Sciatic nerve (tissue), 2 donors: ENCODE measurements at regions not wholly inside any gene's neighbourhood (a gene's known extent, or its start where the extent isn't known, plus 50 kb on each side); places are given as distances from the start of the nearest gene placed in this dataset.
A peak's percentile ranks its signal among the peaks of the same experiment; 100 is the strongest.
"Not testable (repeated sequence)": the region's sequence is repeated elsewhere in the genome, so short reads cannot be mapped to it uniquely, and the experiment has no call there.

Source experiments
- ATAC-seq: fragments of 200-7000 bp; cut with Tn5 transposase; one replicate; pipeline ENCODE4 v1.9.1; 2020; ENCODE audit warnings: mild to moderate bottlenecking, moderate library complexity
- DNase-seq: peaks from one replicate; pipeline ENCODE4 v3.0.0-alpha.2; 2020; ENCODE audit warnings: low spot score
- intact Hi-C: fragments of 100-400 bp; cut with DNase I; formaldehyde crosslinking; loops from one replicate; pipeline ENCODE4 v1.14.2; 2022
- donor health status: DM: no; HTN: no; CAD: no.
- donor health status: DM: no; HTN: no; CAD: no.

GRCh38 chr4:151517896-151518295 is 108.9 kb downstream of the FHIP1A start:
- no peak for DNase-seq
- intact Hi-C loops: no loop called here
- ATAC-seq: no peak

GRCh38 chr4:151518359-151518758 is 109.4 kb downstream of the FHIP1A start:
- intact Hi-C loops: no loop called here
- ATAC-seq (no peak), DNase-seq (no peak)

- ATAC-seq (no peak), DNase-seq (no peak)
- intact Hi-C loops: no loop called here
Observed at GRCh38 chr4:151519728-151520415, 110.9 kb downstream of the FHIP1A start.

GRCh38 chr4:151522866-151523519 is 114.0 kb downstream of the FHIP1A start:
- DNase-seq (no peak), ATAC-seq (no peak)
- intact Hi-C loops: no loop called here

GRCh38 chr4:151524610-151525009 is 115.6 kb downstream of the FHIP1A start:
- ATAC-seq (no peak), DNase-seq (no peak)
- intact Hi-C loops: no loop called here

- DNase-seq, ATAC-seq: not testable (repeated sequence)
Observed at GRCh38 chr4:151526489-151526888, 117.5 kb downstream of the FHIP1A start.

GRCh38 chr4:151527699-151528098 is 118.7 kb downstream of the FHIP1A start:
- ATAC-seq (no peak), DNase-seq (no peak)
- intact Hi-C loops: no loop called here

More at GRCh38 chr4:151526489-151526888, 117.5 kb downstream of the FHIP1A start:
- intact Hi-C loops: not testable (repeated sequence)

- ATAC-seq (no peak), DNase-seq (no peak)
- intact Hi-C loops: no loop called here
Observed at GRCh38 chr4:151529187-151529586, 120.2 kb downstream of the FHIP1A start.

- no peak for DNase-seq
- no peak for ATAC-seq
- intact Hi-C loops: no loop called here
Observed at GRCh38 chr4:151530230-151530629, 121.3 kb downstream of the FHIP1A start.

- intact Hi-C loops: no loop called here
- ATAC-seq (no peak), DNase-seq (no peak)
Observed at GRCh38 chr4:151530783-151531182, 121.8 kb downstream of the FHIP1A start.

GRCh38 chr4:151532001-151532708 is 123.2 kb downstream of the FHIP1A start:
- ATAC-seq: no peak

GRCh38 chr4:151534195-151534594 is 125.2 kb downstream of the FHIP1A start:
- ATAC-seq: no peak

More at GRCh38 chr4:151532001-151532708, 123.2 kb downstream of the FHIP1A start:
- intact Hi-C loops: no loop called here
- DNase-seq: no peak

GRCh38 chr4:151535366-151535765 is 126.4 kb downstream of the FHIP1A start:
- intact Hi-C loops: no loop called here
- DNase-seq (no peak), ATAC-seq (no peak)

More at GRCh38 chr4:151534195-151534594, 125.2 kb downstream of the FHIP1A start:
- no peak for DNase-seq
- intact Hi-C loops: no loop called here

- intact Hi-C loops: no loop called here
- DNase-seq (no peak), ATAC-seq (peak; percentile 26)
Observed at GRCh38 chr4:151537687-151538086, 128.7 kb downstream of the FHIP1A start.

- intact Hi-C loops: no loop called here
Observed at GRCh38 chr4:151538963-151539362, 130.0 kb downstream of the FHIP1A start.

GRCh38 chr4:151540728-151541388 is 131.9 kb downstream of the FHIP1A start:
- DNase-seq (no peak), ATAC-seq (no peak)
- intact Hi-C loops: no loop called here

More at GRCh38 chr4:151538963-151539362, 130.0 kb downstream of the FHIP1A start:
- ATAC-seq (no peak), DNase-seq (no peak)

GRCh38 chr4:151541389-151542071 is 132.6 kb downstream of the FHIP1A start:
- no peak for DNase-seq
- intact Hi-C loops: no loop called here
- ATAC-seq: no peak

GRCh38 chr4:151548708-151549107 is 139.7 kb downstream of the FHIP1A start:
- DNase-seq: no peak
- intact Hi-C loops: no loop called here
- ATAC-seq: no peak

GRCh38 chr4:151549378-151549777 is 140.4 kb downstream of the FHIP1A start:
- ATAC-seq, intact Hi-C loops, DNase-seq: not testable (repeated sequence)
